ENCODE measurements at regions not wholly inside any gene's neighbourhood (a gene's known extent, or its start where the extent isn't known, plus 50 kb on each side); places are given as distances from the start of the nearest gene placed in this dataset.

DNA sequence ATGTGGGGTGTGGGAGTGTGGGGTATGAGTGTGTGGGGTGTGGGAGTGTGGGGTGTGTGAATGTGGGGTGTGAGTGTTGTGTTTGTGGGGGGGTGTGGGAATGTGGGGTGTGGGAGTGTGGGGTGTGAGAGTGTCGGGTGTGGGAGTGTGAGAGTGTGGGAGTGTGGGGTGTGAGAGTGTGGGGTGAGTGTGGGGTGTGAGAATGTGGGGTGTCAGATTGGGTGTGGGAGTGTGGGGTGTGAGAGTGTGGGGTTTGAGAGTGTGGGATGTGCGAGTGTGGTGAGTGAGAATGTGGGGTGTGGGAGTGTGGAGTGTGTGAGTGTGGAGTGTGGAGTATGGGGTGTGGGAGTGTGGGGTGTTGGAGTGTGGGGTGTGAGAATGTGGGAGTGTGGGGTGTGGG, 50.1 kb upstream of the EN2 start:
- Histone ChIP-seq H3K36me3 (ENCODE audit: low read length) (no peaks in the 10 kb centered on the region), H3K27me3 (ENCODE audit: low read length) (no peaks in the 10 kb centered on the region), H3K9me3 (ENCODE audit: insufficient read depth, low read length) (no peaks in the 10 kb centered on the region), H3K9ac (ENCODE audit: low read length) (no peak overlapping the region), H4K20me1 (ENCODE audit: low read depth, low read length) (no peaks in the 10 kb centered on the region), H3F3A (ENCODE audit: insufficient read depth) (no peaks in the 10 kb centered on the region), H2AFZ (ENCODE audit: low read depth, low read length, severe bottlenecking) (no peak overlapping the region), H3K27ac (ENCODE audit: low read depth, low read length) (no peak overlapping the region), H3K9me2 (replicated peaks; ENCODE audit: insufficient read depth, low read length) (no peaks in the 10 kb centered on the region), H3K4me3 (ENCODE audit: insufficient read depth, low read length, poor library complexity, severe bottlenecking) (no peak overlapping the region), H3K4me2 (ENCODE audit: low read depth, low read length, poor library complexity, severe bottlenecking) (no peak overlapping the region), H3K79me2 (ENCODE audit: insufficient read depth, low read length) (no peaks in the 10 kb centered on the region)
- TF ChIP-seq, protein P1, sequence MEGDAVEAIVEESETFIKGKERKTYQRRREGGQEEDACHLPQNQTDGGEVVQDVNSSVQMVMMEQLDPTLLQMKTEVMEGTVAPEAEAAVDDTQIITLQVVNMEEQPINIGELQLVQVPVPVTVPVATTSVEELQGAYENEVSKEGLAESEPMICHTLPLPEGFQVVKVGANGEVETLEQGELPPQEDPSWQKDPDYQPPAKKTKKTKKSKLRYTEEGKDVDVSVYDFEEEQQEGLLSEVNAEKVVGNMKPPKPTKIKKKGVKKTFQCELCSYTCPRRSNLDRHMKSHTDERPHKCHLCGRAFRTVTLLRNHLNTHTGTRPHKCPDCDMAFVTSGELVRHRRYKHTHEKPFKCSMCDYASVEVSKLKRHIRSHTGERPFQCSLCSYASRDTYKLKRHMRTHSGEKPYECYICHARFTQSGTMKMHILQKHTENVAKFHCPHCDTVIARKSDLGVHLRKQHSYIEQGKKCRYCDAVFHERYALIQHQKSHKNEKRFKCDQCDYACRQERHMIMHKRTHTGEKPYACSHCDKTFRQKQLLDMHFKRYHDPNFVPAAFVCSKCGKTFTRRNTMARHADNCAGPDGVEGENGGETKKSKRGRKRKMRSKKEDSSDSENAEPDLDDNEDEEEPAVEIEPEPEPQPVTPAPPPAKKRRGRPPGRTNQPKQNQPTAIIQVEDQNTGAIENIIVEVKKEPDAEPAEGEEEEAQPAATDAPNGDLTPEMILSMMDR (IDR thresholded peaks at IDR 0.05; ENCODE audit: insufficient read depth, low read length, poor library complexity, severe bottlenecking): no peak
- TF ChIP-seq EZH2phosphoT487 (conservative IDR thresholded peaks at IDR 0.05; ENCODE audit: low read length): no peak

Measured in SU-DHL-6 (cell line).